ENCODE measurements at regions not wholly inside any gene's neighbourhood (a gene's known extent, or its start where the extent isn't known, plus 50 kb on each side); places are given as distances from the start of the nearest gene placed in this dataset.

DNA sequence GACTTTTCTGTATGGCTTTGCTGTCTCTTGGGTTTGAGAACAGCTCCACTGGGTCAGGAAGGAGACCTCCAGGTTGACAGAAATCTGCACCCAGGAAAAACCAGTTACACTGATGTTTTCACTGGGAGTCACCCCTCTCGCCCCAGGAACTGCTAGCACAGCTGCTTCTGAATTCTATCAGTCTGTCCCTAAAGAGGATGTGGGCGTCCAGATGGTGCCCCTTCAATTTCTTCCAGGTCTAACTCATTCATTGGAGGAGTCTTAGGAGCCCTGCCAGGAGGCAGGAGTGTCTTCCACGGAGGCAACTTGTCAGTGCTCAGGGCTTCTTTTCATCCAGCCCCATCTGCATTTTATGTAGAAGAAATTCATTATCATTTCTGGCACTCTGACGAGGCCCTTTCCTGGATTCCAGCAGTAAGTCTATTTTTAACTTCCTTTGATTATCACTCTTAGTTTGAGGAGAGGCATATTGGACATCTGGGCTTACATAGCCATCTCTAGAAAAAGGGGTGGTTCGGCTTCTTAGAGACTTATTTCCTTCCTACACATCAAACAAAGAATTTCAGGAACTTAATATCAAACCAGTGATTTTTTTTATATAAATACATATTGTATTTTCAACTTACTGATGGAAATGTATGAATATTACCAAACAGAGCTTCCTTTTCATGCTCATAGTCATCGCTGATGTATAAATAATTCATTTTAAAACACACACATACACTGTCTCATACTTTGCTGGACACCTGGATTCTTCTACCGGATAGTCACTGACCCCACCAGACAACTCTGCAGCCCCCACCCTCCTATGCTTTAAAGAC is 148.8 kb downstream of the IRX2 start:
- Histone ChIP-seq H3K4me2 (ENCODE audit: low read depth, low read length, poor library complexity, severe bottlenecking) (no peak overlapping the region), H3K9me2 (replicated peaks; ENCODE audit: insufficient read depth, low read length) (no peaks in the 10 kb centered on the region), H3K79me2 (ENCODE audit: insufficient read depth, low read length) (no peaks in the 10 kb centered on the region), H3F3A (ENCODE audit: insufficient read depth) (no peaks in the 10 kb centered on the region), H4K20me1 (ENCODE audit: low read depth, low read length) (no peaks in the 10 kb centered on the region), H3K9me3 (ENCODE audit: insufficient read depth, low read length) (no peaks in the 10 kb centered on the region), H3K36me3 (ENCODE audit: low read length) (no peaks in the 10 kb centered on the region), H3K27me3 (ENCODE audit: low read length) (no peaks in the 10 kb centered on the region), H3K4me3 (ENCODE audit: insufficient read depth, low read length, poor library complexity, severe bottlenecking) (no peak overlapping the region), H3K9ac (ENCODE audit: low read length) (no peak overlapping the region), H2AFZ (ENCODE audit: low read depth, low read length, severe bottlenecking) (no peak overlapping the region), H3K27ac (ENCODE audit: low read depth, low read length) (no peak overlapping the region)
- no peak for TF ChIP-seq EZH2phosphoT487 (conservative IDR thresholded peaks at IDR 0.05; ENCODE audit: low read length)
- TF ChIP-seq, protein P1, sequence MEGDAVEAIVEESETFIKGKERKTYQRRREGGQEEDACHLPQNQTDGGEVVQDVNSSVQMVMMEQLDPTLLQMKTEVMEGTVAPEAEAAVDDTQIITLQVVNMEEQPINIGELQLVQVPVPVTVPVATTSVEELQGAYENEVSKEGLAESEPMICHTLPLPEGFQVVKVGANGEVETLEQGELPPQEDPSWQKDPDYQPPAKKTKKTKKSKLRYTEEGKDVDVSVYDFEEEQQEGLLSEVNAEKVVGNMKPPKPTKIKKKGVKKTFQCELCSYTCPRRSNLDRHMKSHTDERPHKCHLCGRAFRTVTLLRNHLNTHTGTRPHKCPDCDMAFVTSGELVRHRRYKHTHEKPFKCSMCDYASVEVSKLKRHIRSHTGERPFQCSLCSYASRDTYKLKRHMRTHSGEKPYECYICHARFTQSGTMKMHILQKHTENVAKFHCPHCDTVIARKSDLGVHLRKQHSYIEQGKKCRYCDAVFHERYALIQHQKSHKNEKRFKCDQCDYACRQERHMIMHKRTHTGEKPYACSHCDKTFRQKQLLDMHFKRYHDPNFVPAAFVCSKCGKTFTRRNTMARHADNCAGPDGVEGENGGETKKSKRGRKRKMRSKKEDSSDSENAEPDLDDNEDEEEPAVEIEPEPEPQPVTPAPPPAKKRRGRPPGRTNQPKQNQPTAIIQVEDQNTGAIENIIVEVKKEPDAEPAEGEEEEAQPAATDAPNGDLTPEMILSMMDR (IDR thresholded peaks at IDR 0.05; ENCODE audit: insufficient read depth, low read length, poor library complexity, severe bottlenecking) = no peak

DNA sequence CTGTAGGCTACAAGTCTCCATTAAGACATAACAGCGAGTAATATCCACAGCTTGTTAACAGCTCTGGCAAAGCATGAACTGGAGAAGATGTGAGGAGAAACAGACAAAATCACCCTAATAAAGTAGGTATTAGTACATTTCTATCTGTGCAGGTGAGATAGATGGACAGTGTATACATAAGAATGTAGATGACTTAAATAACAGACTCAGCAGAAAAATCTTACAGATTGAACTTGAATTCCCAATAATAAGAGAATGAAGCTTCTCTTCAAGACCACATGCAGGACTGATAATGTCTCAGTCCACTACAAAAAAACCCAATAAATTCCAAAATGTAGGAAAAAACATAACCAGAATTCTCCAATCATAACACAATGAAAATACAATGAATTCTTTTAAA is 153.0 kb downstream of the IRX2 start:
- H3K4me2 ChIP-seq (ENCODE audit: low read depth, low read length, poor library complexity, severe bottlenecking) = no peak overlapping the region
- no peak overlapping the region for H2AFZ ChIP-seq (ENCODE audit: low read depth, low read length, severe bottlenecking)
- H3K79me2 ChIP-seq (ENCODE audit: insufficient read depth, low read length) = no peaks in the 10 kb centered on the region
- no peak overlapping the region for H3K4me3 ChIP-seq (ENCODE audit: insufficient read depth, low read length, poor library complexity, severe bottlenecking)
- TF ChIP-seq, protein P1 (IDR thresholded peaks at IDR 0.05; ENCODE audit: insufficient read depth, low read length, poor library complexity, severe bottlenecking) = no peak
- no peak for TF ChIP-seq EZH2phosphoT487 (conservative IDR thresholded peaks at IDR 0.05; ENCODE audit: low read length)
- H4K20me1 ChIP-seq (ENCODE audit: low read depth, low read length) = no peaks in the 10 kb centered on the region
- no peak overlapping the region for H3K9ac ChIP-seq (ENCODE audit: low read length)
- no peaks in the 10 kb centered on the region for H3K9me3 ChIP-seq (ENCODE audit: insufficient read depth, low read length)
- no peak overlapping the region for H3K27ac ChIP-seq (ENCODE audit: low read depth, low read length)
- H3K36me3 ChIP-seq (ENCODE audit: low read length) = no peaks in the 10 kb centered on the region
- no peaks in the 10 kb centered on the region for H3K9me2 ChIP-seq (replicated peaks; ENCODE audit: insufficient read depth, low read length)
- H3K27me3 ChIP-seq (ENCODE audit: low read length) = no peaks in the 10 kb centered on the region
- no peaks in the 10 kb centered on the region for H3F3A ChIP-seq (ENCODE audit: insufficient read depth)

DNA sequence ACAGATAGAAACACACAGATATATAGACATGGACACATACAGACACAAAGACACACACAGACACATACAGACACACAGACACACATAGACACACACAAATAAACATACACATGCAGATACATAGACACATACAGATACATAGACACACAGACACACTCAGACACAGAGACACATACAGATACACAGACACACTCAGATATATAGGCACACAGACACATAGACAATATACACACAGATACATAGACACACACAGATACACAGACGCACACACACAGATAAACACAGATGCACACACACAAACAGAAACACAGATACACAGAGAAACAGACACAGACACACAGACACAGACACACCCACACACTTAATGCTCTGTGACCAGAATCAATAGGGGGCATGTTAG is 156.8 kb downstream of the IRX2 start:
- no peaks in the 10 kb centered on the region for H3K27me3 ChIP-seq (ENCODE audit: low read length)
- TF ChIP-seq, protein P1 (IDR thresholded peaks at IDR 0.05; ENCODE audit: insufficient read depth, low read length, poor library complexity, severe bottlenecking) = no peak
- TF ChIP-seq EZH2phosphoT487 (conservative IDR thresholded peaks at IDR 0.05; ENCODE audit: low read length) = no peak
- no peak overlapping the region for H3K27ac ChIP-seq (ENCODE audit: low read depth, low read length)
- no peak overlapping the region for H3K4me3 ChIP-seq (ENCODE audit: insufficient read depth, low read length, poor library complexity, severe bottlenecking)
- H3F3A ChIP-seq (ENCODE audit: insufficient read depth) = no peaks in the 10 kb centered on the region
- no peaks in the 10 kb centered on the region for H3K9me2 ChIP-seq (replicated peaks; ENCODE audit: insufficient read depth, low read length)
- H2AFZ ChIP-seq (ENCODE audit: low read depth, low read length, severe bottlenecking) = no peak overlapping the region
- no peaks in the 10 kb centered on the region for H3K9me3 ChIP-seq (ENCODE audit: insufficient read depth, low read length)
- no peaks in the 10 kb centered on the region for H4K20me1 ChIP-seq (ENCODE audit: low read depth, low read length)
- H3K36me3 ChIP-seq (ENCODE audit: low read length) = no peaks in the 10 kb centered on the region
- H3K4me2 ChIP-seq (ENCODE audit: low read depth, low read length, poor library complexity, severe bottlenecking) = no peak overlapping the region
- no peak overlapping the region for H3K9ac ChIP-seq (ENCODE audit: low read length)
- no peaks in the 10 kb centered on the region for H3K79me2 ChIP-seq (ENCODE audit: insufficient read depth, low read length)
